HG02938 (cell line): ENCODE measurements at regions not wholly inside any gene's neighbourhood (a gene's known extent, or its start where the extent isn't known, plus 50 kb on each side); places are given as distances from the start of the nearest gene placed in this dataset.
"Not testable (repeated sequence)": the region's sequence is repeated elsewhere in the genome, so short reads cannot be mapped to it uniquely, and the experiment has no call there.

ENCODE experiments used
- ATAC-seq: cut with Tn5 transposase; IDR thresholded peaks from one replicate; pipeline ENCODE4 v1.9.1; 2021; ENCODE audit warnings: mild to moderate bottlenecking, moderate library complexity; ENCODE audit not compliant: unreplicated experiment

DNA sequence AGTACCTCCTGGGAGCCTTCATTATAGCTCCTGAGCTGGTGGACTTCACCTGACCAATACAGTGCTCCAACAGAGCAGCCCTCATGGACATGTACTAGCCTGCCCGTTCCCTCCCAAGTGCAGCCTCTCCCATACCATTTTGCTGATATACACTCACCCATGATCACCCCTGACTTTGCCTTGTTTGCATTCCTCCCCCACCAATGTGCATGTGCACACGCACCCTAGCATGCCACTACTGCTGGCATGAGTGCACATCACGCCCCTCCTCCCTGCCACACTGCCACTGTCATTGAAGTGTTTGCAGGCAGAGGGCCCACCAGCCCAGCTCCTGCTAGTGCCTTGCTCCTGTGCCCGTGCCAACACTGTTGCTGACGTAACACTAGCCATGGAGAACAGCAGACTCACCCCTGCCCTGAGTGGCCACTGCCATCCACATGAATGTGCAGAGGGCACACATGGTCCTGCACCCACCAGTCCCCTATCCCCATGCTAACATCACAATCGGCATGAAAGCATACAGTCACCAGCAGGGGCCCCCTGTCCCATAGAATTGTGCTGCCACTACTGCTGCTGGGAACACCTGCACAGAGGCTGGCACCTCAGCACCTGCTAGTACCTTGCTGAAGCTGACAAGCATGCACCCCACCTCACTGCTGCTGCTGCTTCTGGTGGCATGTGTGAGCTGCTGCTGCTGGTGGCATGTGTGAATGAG, 110.3 kb downstream of the SINHCAF start:
- ATAC-seq = no peak

GRCh38 chr12:31216479-31216878, 109.5 kb downstream of the SINHCAF start:
- no peak for ATAC-seq

DNA sequence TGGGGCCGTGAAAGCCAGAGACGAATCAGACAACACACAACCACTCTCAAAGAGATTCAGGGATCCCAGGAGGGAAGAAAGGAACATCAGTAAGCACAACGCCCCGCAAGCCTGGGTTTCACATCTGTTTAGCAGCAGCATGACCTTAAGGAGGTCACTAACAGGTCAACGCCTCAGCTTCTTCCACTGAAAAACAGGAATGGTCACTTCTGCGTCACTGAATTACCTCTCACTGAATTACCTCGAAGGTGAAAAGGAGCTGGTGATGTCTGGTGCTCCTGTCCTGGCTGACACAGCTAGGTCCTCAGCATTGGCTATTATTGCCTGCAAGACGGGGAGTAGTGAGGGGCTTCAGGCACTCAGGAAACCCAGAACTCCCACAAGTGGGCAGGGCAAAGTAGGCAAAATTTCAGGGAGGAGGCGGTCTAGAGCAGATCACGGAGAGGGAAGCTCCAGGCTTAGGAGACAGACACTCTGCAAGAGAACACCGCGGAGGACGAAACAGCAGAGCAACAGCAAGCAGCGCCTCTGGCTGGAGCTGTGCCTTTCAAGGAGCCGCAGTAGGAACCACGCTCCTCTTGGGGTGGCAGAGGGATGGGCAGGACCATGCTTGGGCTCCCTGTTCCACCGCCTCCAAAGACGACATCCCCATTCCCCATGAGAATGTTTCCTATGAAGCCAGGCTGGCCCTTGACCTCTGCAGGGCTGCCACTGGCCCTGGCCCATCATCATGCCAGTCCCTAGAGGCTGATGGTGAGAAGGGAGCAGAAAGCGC, 108.4 kb downstream of the SINHCAF start:
- ATAC-seq = no peak

GRCh38 chr12:31218203-31219025, 107.5 kb downstream of the SINHCAF start:
- ATAC-seq = no peak

DNA sequence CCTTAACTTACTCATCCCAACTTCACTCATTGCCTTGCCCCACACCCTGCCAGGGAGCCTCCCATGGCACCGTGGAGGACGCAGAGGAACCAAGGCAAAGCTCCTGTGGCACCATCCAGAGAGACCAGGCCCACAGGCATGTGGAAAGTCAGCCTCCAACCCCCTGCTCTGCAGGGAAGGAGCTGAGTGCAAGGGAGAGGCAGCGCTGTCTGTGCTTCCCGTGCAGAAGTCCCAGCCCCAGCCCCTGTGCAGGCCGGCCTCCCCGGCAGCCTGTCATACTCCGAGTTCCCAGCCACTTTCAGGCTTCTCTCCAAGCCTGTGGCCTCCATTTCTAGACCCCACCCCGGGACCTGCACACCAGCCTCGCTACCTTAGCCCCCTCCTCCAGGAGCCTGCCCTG, 106.4 kb downstream of the SINHCAF start:
- no peak for ATAC-seq

DNA sequence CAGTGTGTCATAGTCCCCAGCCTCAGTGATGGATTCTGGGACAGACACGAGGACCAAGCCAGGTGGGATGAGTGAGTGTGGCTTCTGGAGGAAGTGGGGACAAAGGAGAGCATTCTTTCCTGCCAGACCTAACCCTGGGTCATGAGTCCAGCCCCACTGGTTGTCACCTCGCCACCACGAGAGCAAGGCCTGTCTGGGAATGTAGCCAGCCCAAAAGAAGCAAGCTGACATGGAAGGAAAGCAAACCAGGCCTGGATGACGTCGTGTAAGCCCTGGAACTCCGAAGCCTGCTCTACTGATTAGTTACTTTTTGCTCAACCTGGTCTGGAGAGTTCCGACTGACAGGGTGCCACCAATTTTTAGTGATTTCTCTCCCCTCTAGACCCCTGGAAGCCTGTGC, 105.9 kb downstream of the SINHCAF start:
- no peak for ATAC-seq

DNA sequence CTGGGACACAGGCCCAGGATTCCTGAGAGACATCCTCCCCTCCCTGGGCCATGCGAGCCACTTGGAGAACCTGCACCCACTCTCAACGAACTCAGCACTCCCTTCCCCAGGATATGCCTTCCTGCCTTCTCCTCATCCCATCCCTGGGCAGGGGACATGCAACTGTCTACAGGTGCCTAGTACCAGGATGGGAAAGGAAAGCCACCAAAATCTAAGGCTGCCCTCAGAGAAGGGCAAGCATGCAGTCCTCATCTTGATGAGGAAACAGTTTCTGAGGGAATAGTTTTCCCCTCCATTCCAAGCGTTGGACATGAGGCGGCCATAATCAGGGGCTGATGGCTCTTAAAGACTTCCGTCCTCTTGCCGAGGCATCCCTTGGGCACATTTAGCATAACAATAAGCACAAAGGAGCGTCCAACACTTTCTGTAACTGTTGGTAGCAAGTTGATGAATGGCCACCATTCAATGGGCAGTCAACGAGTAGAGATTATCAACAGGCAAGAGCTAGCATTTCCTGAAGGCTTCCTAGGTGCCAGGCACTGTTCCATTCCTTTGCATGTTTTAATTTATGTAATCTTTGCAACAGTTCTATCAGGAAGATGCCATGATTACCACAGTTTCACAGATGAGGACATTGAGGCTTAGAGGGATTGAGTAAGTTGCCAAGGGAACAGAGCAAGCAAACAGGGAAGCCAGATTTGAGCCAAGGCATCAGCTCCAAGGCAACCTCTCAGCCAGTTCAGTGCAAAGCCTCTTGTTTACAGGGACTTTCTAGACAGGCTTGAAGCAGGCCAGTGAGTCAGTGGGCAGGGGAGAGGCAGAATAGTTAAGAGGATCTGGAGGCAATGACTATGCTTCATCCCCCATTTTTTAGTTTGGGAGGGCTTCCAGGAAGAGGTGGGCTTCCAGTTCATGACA, 105.1 kb downstream of the SINHCAF start:
- ATAC-seq = no peak

- no peak for ATAC-seq
These were observed 104.4 kb downstream of the SINHCAF start for GRCh38 chr12:31221551-31221945.

DNA sequence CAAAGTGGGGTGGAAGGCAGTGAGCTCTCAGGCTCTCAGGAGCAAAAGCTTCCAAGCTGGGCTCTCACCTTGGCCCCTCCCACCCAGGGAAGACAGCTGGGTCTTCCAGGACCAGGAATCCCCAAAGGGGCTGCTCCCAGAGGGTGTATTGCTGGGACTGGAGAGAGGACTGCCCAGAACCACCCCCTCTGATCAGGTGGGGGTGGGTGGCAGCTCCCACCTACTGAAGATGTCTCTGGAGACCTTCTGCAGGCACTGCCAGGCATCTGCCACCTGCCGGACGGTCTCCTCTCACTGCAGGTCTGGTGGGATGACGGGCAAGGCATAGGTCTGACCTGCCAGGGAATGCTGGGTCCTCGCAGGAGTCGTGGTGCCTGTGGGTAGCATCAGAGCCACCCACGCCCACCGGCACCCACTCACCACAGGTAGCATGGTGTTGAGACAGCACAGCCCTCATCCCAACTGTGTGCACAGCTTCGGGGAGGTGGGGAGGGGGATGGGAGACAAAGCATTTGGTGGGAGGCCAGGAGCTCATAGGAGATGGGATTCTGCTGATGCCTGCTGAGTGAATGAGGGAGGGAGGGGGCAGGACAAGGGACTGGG, 103.2 kb downstream of the SINHCAF start:
- ATAC-seq = no peak

- ATAC-seq = not testable (repeated sequence)
These were observed 102.3 kb downstream of the SINHCAF start for GRCh38 chr12:31223640-31224039.

GRCh38 chr12:31224768-31225448, 101.0 kb downstream of the SINHCAF start:
- no peak for ATAC-seq

GRCh38 chr12:31225656-31226535, 100.1 kb downstream of the SINHCAF start:
- no peak for ATAC-seq

GRCh38 chr12:31226639-31227038, 99.3 kb downstream of the SINHCAF start:
- ATAC-seq = no peak

DNA sequence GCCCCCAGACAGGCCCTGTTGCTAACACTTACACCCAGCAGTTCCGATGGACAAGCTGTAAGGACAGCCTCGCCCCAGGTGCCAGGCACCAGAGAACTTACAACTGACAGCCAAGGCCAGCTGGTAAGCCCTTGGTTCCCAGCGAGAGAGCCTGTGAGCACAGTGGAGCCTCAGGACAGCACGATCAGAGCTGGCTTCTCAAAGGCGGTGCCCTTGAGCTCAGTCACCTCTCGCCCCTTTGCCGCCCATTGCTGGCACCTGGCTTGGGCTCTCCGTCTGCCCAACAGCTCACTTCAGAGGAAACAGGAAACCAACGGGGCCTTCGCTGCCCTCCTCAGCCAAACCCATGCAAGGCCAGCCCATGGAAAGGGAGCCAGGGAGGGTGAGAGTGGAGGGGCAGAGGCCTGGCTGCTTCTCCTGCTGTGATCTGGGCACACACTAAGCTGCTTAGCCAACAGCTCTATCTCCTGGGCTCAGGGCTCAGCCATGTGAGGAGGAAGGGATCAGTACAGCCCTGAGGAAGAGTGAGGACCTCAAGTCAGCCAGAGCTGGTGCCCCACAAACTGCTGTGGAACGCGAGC, 98.5 kb downstream of the SINHCAF start:
- ATAC-seq = no peak

GRCh38 chr12:31228811-31229792, 96.8 kb downstream of the SINHCAF start:
- ATAC-seq = no peak

DNA sequence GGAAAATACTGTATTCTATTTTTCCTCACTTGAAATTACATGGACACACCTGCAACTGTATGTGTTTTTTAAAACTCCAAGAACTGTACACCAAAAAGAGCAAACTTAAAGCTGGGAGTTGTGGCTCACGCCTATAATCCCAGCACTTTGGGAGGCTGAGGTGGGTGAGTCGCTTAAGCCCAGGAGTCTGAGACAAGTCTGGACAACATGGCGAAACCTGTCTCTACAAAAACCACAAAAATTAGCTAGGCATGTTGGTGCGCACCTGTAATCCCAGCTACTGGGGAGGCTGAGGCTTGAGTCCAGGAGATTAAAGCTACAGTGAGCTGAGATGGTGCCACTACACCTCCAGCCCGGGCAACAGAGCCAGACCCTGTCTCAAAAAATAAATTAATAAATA, 95.9 kb downstream of the SINHCAF start:
- ATAC-seq = no peak
